HG02623 (cell line): ENCODE measurements at regions not wholly inside any gene's neighbourhood (a gene's known extent, or its start where the extent isn't known, plus 50 kb on each side); places are given as distances from the start of the nearest gene placed in this dataset.
"Not testable (repeated sequence)": the region's sequence is repeated elsewhere in the genome, so short reads cannot be mapped to it uniquely, and the experiment has no call there.

Source experiments
- ATAC-seq: cut with Tn5 transposase; IDR thresholded peaks from one replicate; pipeline ENCODE4 v1.9.1; 2021; ENCODE audit warnings: moderate library complexity; ENCODE audit not compliant: unreplicated experiment

- no peak for ATAC-seq
Measured at GRCh38 chr1:67528141-67528540, 97.9 kb upstream of the SERBP1 start.

- no peak for ATAC-seq
Measured at GRCh38 chr1:67530071-67530470, 99.9 kb upstream of the SERBP1 start.

GRCh38 chr1:67532452-67533216, 102.4 kb upstream of the SERBP1 start:
- ATAC-seq, result peak; percentile 73

- ATAC-seq, result no peak
Measured at GRCh38 chr1:67534627-67535065, 104.4 kb upstream of the SERBP1 start.

- ATAC-seq, result no peak
Measured at GRCh38 chr1:67535474-67535873, 105.3 kb upstream of the SERBP1 start.

GRCh38 chr1:67536957-67537666, 106.9 kb upstream of the SERBP1 start:
- ATAC-seq, result no peak

GRCh38 chr1:67537667-67538018, 107.4 kb upstream of the SERBP1 start:
- ATAC-seq, result no peak

- ATAC-seq, result no peak
Measured at GRCh38 chr1:67540025-67540732, 110.0 kb upstream of the SERBP1 start.

GRCh38 chr1:67540733-67541125, 110.5 kb upstream of the SERBP1 start:
- no peak for ATAC-seq

- ATAC-seq, result no peak
Measured at GRCh38 chr1:67542747-67543146, 112.5 kb upstream of the SERBP1 start.

- ATAC-seq, result no peak
Measured at GRCh38 chr1:67544921-67545320, 114.7 kb upstream of the SERBP1 start.

- ATAC-seq, result no peak
Measured at GRCh38 chr1:67545364-67545763, 115.2 kb upstream of the SERBP1 start.

- no peak for ATAC-seq
Measured at GRCh38 chr1:67551375-67551774, 121.2 kb upstream of the SERBP1 start.

GRCh38 chr1:67552336-67552759, 122.1 kb upstream of the SERBP1 start:
- no peak for ATAC-seq

GRCh38 chr1:67554204-67554603, 124.0 kb upstream of the SERBP1 start:
- not testable (repeated sequence) for ATAC-seq

- ATAC-seq, result no peak
Measured at GRCh38 chr1:67555461-67556296, 125.5 kb upstream of the SERBP1 start.

- no peak for ATAC-seq
Measured at GRCh38 chr1:67556297-67556900, 126.2 kb upstream of the SERBP1 start.

- no peak for ATAC-seq
Measured at GRCh38 chr1:67557696-67558448, 127.1 kb upstream of the GADD45A start.

- no peak for ATAC-seq
Measured at GRCh38 chr1:67558449-67559193, 126.4 kb upstream of the GADD45A start.
